GDM1 (cell line): ENCODE measurements at regions not wholly inside any gene's neighbourhood (a gene's known extent, or its start where the extent isn't known, plus 50 kb on each side); places are given as distances from the start of the nearest gene placed in this dataset.
"Not testable (repeated sequence)": the region's sequence is repeated elsewhere in the genome, so short reads cannot be mapped to it uniquely, and the experiment has no call there.

ENCODE experiments used
- DNase-seq: peaks from one replicate; lab custom pipeline; 2025; lab: John Stamatoyannopoulos, UW

- DNase-seq, result no peak
These were observed 604.6 kb upstream of the IMPG1 start for GRCh38 chr6:76677017-76677416.

- DNase-seq, result no peak
These were observed 599.3 kb upstream of the IMPG1 start for GRCh38 chr6:76671751-76672150.

- no peak for DNase-seq
These were observed 571.8 kb upstream of the IMPG1 start for GRCh38 chr6:76644231-76644630.

- DNase-seq, result no peak
These were observed 567.5 kb upstream of the IMPG1 start for GRCh38 chr6:76639941-76640340.

GRCh38 chr6:76634695-76635094, 562.2 kb upstream of the IMPG1 start:
- no peak for DNase-seq

- DNase-seq, result no peak
These were observed 560.8 kb upstream of the IMPG1 start for GRCh38 chr6:76633259-76633658.

- DNase-seq, result no peak
These were observed 559.2 kb upstream of the IMPG1 start for GRCh38 chr6:76631622-76632021.

GRCh38 chr6:76615395-76615794, 542.9 kb upstream of the IMPG1 start:
- no peak for DNase-seq

- no peak for DNase-seq
These were observed 540.5 kb upstream of the IMPG1 start for GRCh38 chr6:76612954-76613353.

GRCh38 chr6:76609160-76609559, 536.7 kb upstream of the IMPG1 start:
- no peak for DNase-seq

- no peak for DNase-seq
These were observed 521.6 kb upstream of the IMPG1 start for GRCh38 chr6:76594109-76594508.

GRCh38 chr6:76593668-76594067, 521.2 kb upstream of the IMPG1 start:
- no peak for DNase-seq

GRCh38 chr6:76592566-76592965, 520.1 kb upstream of the IMPG1 start:
- no peak for DNase-seq

- no peak for DNase-seq
These were observed 514.8 kb upstream of the IMPG1 start for GRCh38 chr6:76587271-76587670.

- no peak for DNase-seq
These were observed 511.7 kb upstream of the IMPG1 start for GRCh38 chr6:76584121-76584520.

- DNase-seq, result no peak
These were observed 506.3 kb upstream of the IMPG1 start for GRCh38 chr6:76578746-76579145.

GRCh38 chr6:76574746-76575145, 502.3 kb upstream of the IMPG1 start:
- DNase-seq, result no peak

- no peak for DNase-seq
These were observed 493.5 kb upstream of the IMPG1 start for GRCh38 chr6:76565932-76566331.

GRCh38 chr6:76562371-76562770, 489.9 kb upstream of the IMPG1 start:
- not testable (repeated sequence) for DNase-seq

GRCh38 chr6:76560851-76561755, 488.6 kb upstream of the IMPG1 start:
- not testable (repeated sequence) for DNase-seq

- no peak for DNase-seq
These were observed 480.8 kb upstream of the IMPG1 start for GRCh38 chr6:76553256-76553655.

- no peak for DNase-seq
These were observed 479.8 kb upstream of the IMPG1 start for GRCh38 chr6:76552268-76552667.

GRCh38 chr6:76533661-76534060, 461.2 kb upstream of the IMPG1 start:
- no peak for DNase-seq

GRCh38 chr6:76532647-76533046, 460.2 kb upstream of the IMPG1 start:
- DNase-seq, result no peak
